D721Med (cell line): ENCODE measurements at regions not wholly inside any gene's neighbourhood (a gene's known extent, or its start where the extent isn't known, plus 50 kb on each side); places are given as distances from the start of the nearest gene placed in this dataset.

Source experiments
- DNase-seq: peaks from one replicate; pipeline ENCODE4 v3.0.0; 2011; ENCODE audit warnings: low spot score; ENCODE audit not compliant: insufficient read length
- FAIRE-seq: peaks from 2 replicates; lab custom pipeline; 2011; peaks lifted over from hg19 to GRCh38; lab: Jason Lieb, UNC
- CTCF ChIP-seq: IDR thresholded peaks from 2 replicates; pipeline ENCODE4 v1.5.1; 2012; ENCODE audit warnings: mild to moderate bottlenecking, control low read depth; ENCODE audit not compliant: insufficient read depth; ENCODE audit errors: missing control alignments

- no peak for DNase-seq
- no peak for TF ChIP-seq CTCF
- no peak for FAIRE-seq
Measured at GRCh38 chr18:74023220-74023619, 124.4 kb downstream of the FBXO15 start.

- DNase-seq, result no peak
- peak; percentile 61 for FAIRE-seq
- no peak for TF ChIP-seq CTCF
Measured at GRCh38 chr18:74019864-74020263, 127.8 kb downstream of the FBXO15 start.

GRCh38 chr18:74013955-74014354, 133.7 kb downstream of the FBXO15 start:
- no peak for TF ChIP-seq CTCF
- DNase-seq (no peak), FAIRE-seq (no peak)

- FAIRE-seq (no peak), DNase-seq (no peak)
- no peak for TF ChIP-seq CTCF
Measured at GRCh38 chr18:74012954-74013630, 134.5 kb downstream of the FBXO15 start.

GRCh38 chr18:74006143-74006542, 141.5 kb downstream of the FBXO15 start:
- TF ChIP-seq CTCF, result no peak
- FAIRE-seq, result peak; percentile 51
- no peak for DNase-seq

GRCh38 chr18:74005320-74006109, 142.1 kb downstream of the FBXO15 start:
- peak; percentile 96 for FAIRE-seq
- TF ChIP-seq CTCF, result no peak

More at GRCh38 chr18:74005320-74006109, 142.1 kb downstream of the FBXO15 start:
- DNase-seq, result no peak
